GM23248 (cell line): ENCODE measurements at regions not wholly inside any gene's neighbourhood (a gene's known extent, or its start where the extent isn't known, plus 50 kb on each side); places are given as distances from the start of the nearest gene placed in this dataset.

Experiments
- DNase-seq: peaks from one replicate; pipeline ENCODE4 v3.0.0-alpha.2; 2015
- H2AFZ ChIP-seq: fragments of 200-600 bp; sonication (generic); 2 replicates; pipeline ENCODE4 v1.6.1; 2016; ENCODE audit warnings: antibody characterized with exemption
- H3F3A ChIP-seq: fragments of 200-600 bp; sonication (generic); 2 replicates; pipeline ENCODE4 v1.6.1; 2016; ENCODE audit warnings: mild to moderate bottlenecking, antibody characterized with exemption, mixed run types; ENCODE audit not compliant: insufficient read depth
- H3K27ac ChIP-seq: fragments of 200-600 bp; sonication (generic); 2 replicates; pipeline ENCODE4 v1.5.1; 2016; ENCODE audit warnings: mild to moderate bottlenecking
- H3K27me3 ChIP-seq: fragments of 200-600 bp; sonication (generic); replicated peaks from 2 replicates; pipeline ENCODE4 v1.6.1; 2016; ENCODE audit warnings: mild to moderate bottlenecking; ENCODE audit not compliant: insufficient read depth
- H3K36me3 ChIP-seq: fragments of 200-600 bp; sonication (generic); 2 replicates; pipeline ENCODE4 v1.6.1; 2016; ENCODE audit warnings: low read depth, mild to moderate bottlenecking
- H3K4me1 ChIP-seq: fragments of 200-600 bp; sonication (generic); 2 replicates; pipeline ENCODE4 v1.6.1; 2016; ENCODE audit warnings: mild to moderate bottlenecking; ENCODE audit not compliant: insufficient read depth
- H3K4me2 ChIP-seq: fragments of 200-600 bp; sonication (generic); one replicate; pipeline ENCODE4 v1.6.1; 2016; ENCODE audit warnings: mild to moderate bottlenecking; ENCODE audit not compliant: unreplicated experiment
- H3K4me3 ChIP-seq: fragments of 200-600 bp; sonication (generic); 2 replicates; pipeline ENCODE4 v1.5.1; 2016; ENCODE audit warnings: mild to moderate bottlenecking
- H3K79me2 ChIP-seq: fragments of 200-600 bp; sonication (generic); 2 replicates; pipeline ENCODE4 v1.6.1; 2016; ENCODE audit warnings: mild to moderate bottlenecking; ENCODE audit not compliant: insufficient read depth
- H3K9ac ChIP-seq: fragments of 200-600 bp; sonication (generic); 2 replicates; pipeline ENCODE4 v1.6.1; 2016; ENCODE audit warnings: mild to moderate bottlenecking
- H3K9me2 ChIP-seq: fragments of 200-600 bp; sonication (generic); 2 replicates; pipeline ENCODE4 v1.6.1; 2016; ENCODE audit warnings: mixed run types, mild to moderate bottlenecking, moderate library complexity; ENCODE audit not compliant: insufficient read depth
- H3K9me3 ChIP-seq: fragments of 200-600 bp; sonication (generic); one replicate; pipeline ENCODE4 v1.6.1; 2017; ENCODE audit warnings: low read depth
- H4K20me1 ChIP-seq: fragments of 200-600 bp; sonication (generic); 2 replicates; pipeline ENCODE4 v1.6.0; 2016; ENCODE audit not compliant: insufficient read depth
- EZH2 ChIP-seq: fragments of 200-600 bp; sonication (generic); IDR thresholded peaks from 2 replicates; pipeline ENCODE4 v1.6.1; 2018; ENCODE audit warnings: antibody characterized with exemption, mild to moderate bottlenecking; ENCODE audit not compliant: insufficient read depth, poor library complexity, severe bottlenecking
- EZH2phosphoT487 ChIP-seq: fragments of 200-600 bp; sonication (generic); IDR thresholded peaks from 2 replicates; pipeline ENCODE4 v1.6.1; 2018; ENCODE audit warnings: antibody characterized with exemption, moderate library complexity, mild to moderate bottlenecking, low read depth; ENCODE audit not compliant: insufficient read depth
- WGBS, 2 experiments: methylation state at CpG; one replicate each; pipeline ENCODE4 v1.1.6; 2015 to 2017; ENCODE audit warnings: low lambda C conversion rate in 2 of 2, low coverage in 1 of 2; ENCODE audit errors: missing lambda C conversion rate in 2 of 2; 5-methylcytosine and 5-hydroxymethylcytosine counted together
- in situ Hi-C: fragments of 300-500 bp; cut with MboI; formaldehyde crosslinking; loops from 2 replicates; pipeline ENCODE4 v1.15.0; 2020

- Histone ChIP-seq H4K20me1 (no peaks in the 10 kb centered on the region), H3K79me2 (no peaks in the 10 kb centered on the region), H3K27ac (no peak overlapping the region), H3K4me3 (no peak overlapping the region), H3K9me3 (no peaks in the 10 kb centered on the region), H3K36me3 (no peaks in the 10 kb centered on the region), H3K9ac (no peak overlapping the region), H3F3A (no peaks in the 10 kb centered on the region), H2AFZ (no peak overlapping the region), H3K27me3 (no peaks in the 10 kb centered on the region), H3K9me2 (no peaks in the 10 kb centered on the region), H3K4me1 (no peaks in the 10 kb centered on the region), H3K4me2 (no peak overlapping the region)
- DNase-seq, result no peak
- in situ Hi-C loops, result no loop called here
- WGBS, 2 experiments, result 22 to 29% methylated on average over 7 of the region's 7 CpGs
- TF ChIP-seq EZH2phosphoT487 (no peak), EZH2 (no peak)
Measured at GRCh38 chr10:128278362-128278761, 152.1 kb upstream of the MKI67 start.

- no peaks in the 10 kb centered on the region for H3K79me2 ChIP-seq
- H3K27me3 ChIP-seq, result no peaks in the 10 kb centered on the region
- no peak overlapping the region for H3K27ac ChIP-seq
- H3K4me1 ChIP-seq, result no peaks in the 10 kb centered on the region
- no peaks in the 10 kb centered on the region for H3K36me3 ChIP-seq
- WGBS, 2 experiments, result 11 to 19% methylated on average over 2 of the region's 2 CpGs
- H3K4me3 ChIP-seq, result no peak overlapping the region
- TF ChIP-seq EZH2 (no peak), EZH2phosphoT487 (no peak)
- no peak overlapping the region for H3K9ac ChIP-seq
- H2AFZ ChIP-seq, result no peak overlapping the region
- no peaks in the 10 kb centered on the region for H3F3A ChIP-seq
- H4K20me1 ChIP-seq, result no peaks in the 10 kb centered on the region
- H3K4me2 ChIP-seq, result no peak overlapping the region
- in situ Hi-C loops, result no loop called here
- H3K9me3 ChIP-seq, result no peaks in the 10 kb centered on the region
- no peak for DNase-seq
- no peaks in the 10 kb centered on the region for H3K9me2 ChIP-seq
Measured at GRCh38 chr10:128280271-128280670, 154.0 kb upstream of the MKI67 start.

GRCh38 chr10:128281343-128281742, 155.1 kb upstream of the MKI67 start:
- in situ Hi-C loops, result no loop called here

GRCh38 chr10:128281861-128282260, 155.6 kb upstream of the MKI67 start:
- no peaks in the 10 kb centered on the region for H3F3A ChIP-seq
- in situ Hi-C loops, result no loop called here
- H3K4me3 ChIP-seq, result no peak overlapping the region
- H3K4me1 ChIP-seq, result no peaks in the 10 kb centered on the region
- no peaks in the 10 kb centered on the region for H4K20me1 ChIP-seq
- no peaks in the 10 kb centered on the region for H3K27me3 ChIP-seq
- WGBS, 2 experiments, result 69 to 75% methylated on average over 14 of the region's 14 CpGs
- H3K36me3 ChIP-seq, result no peaks in the 10 kb centered on the region
- DNase-seq, result no peak
- no peaks in the 10 kb centered on the region for H3K9me3 ChIP-seq
- H3K27ac ChIP-seq, result no peak overlapping the region
- H3K9me2 ChIP-seq, result no peaks in the 10 kb centered on the region
- H3K4me2 ChIP-seq, result no peak overlapping the region
- H2AFZ ChIP-seq, result no peak overlapping the region
- TF ChIP-seq EZH2, result no peak
- TF ChIP-seq EZH2phosphoT487, result no peak
- no peaks in the 10 kb centered on the region for H3K79me2 ChIP-seq
- no peak overlapping the region for H3K9ac ChIP-seq

More at GRCh38 chr10:128281343-128281742, 155.1 kb upstream of the MKI67 start:
- H2AFZ ChIP-seq, result no peak overlapping the region
- no peaks in the 10 kb centered on the region for H3K27me3 ChIP-seq
- H3K27ac ChIP-seq, result no peak overlapping the region
- no peaks in the 10 kb centered on the region for H3K9me3 ChIP-seq
- no peak overlapping the region for H3K4me2 ChIP-seq
- H3K4me3 ChIP-seq, result no peak overlapping the region
- TF ChIP-seq EZH2phosphoT487 (no peak), EZH2 (no peak)
- no peaks in the 10 kb centered on the region for H3F3A ChIP-seq
- H4K20me1 ChIP-seq, result no peaks in the 10 kb centered on the region
- no peaks in the 10 kb centered on the region for H3K4me1 ChIP-seq
- 58 to 60% methylated on average over 6 of the region's 6 CpGs for WGBS, 2 experiments
- H3K36me3 ChIP-seq, result no peaks in the 10 kb centered on the region
- DNase-seq, result no peak
- no peak overlapping the region for H3K9ac ChIP-seq
- H3K79me2 ChIP-seq, result no peaks in the 10 kb centered on the region
- no peaks in the 10 kb centered on the region for H3K9me2 ChIP-seq
